Endothelial cell of umbilical vein (primary cell): ENCODE measurements at regions not wholly inside any gene's neighbourhood (a gene's known extent, or its start where the extent isn't known, plus 50 kb on each side); places are given as distances from the start of the nearest gene placed in this dataset.

Experiments used
- BruUV-seq: library from RNA; stranded (reverse); fragments of 400-500 nt; replicated peaks from 2 replicates; lab custom pipeline; 2021; lab: Mats Ljungman, UMichigan
- CTCF ChIA-PET: fragments of 300-600, 350-600 bp; sonication (Branson Sonifier 250); formaldehyde crosslinking; loops from one replicate; lab custom pipeline; 2021; ENCODE audit warnings: antibody characterized with exemption, inconsistent platforms; lab: Charles Lee
- POLR2A ChIA-PET: fragments of 300-600, 350-600 bp; sonication (Branson Sonifier 250); formaldehyde crosslinking; loops from one replicate; lab custom pipeline; 2021; ENCODE audit warnings: antibody characterized with exemption, inconsistent platforms; lab: Charles Lee
- DNase-seq: peaks from one replicate; pipeline ENCODE4 v3.0.0-alpha.2; 2011; ENCODE audit warnings: low read depth, low spot score
- FAIRE-seq: peaks from 2 replicates; lab custom pipeline; 2011; peaks lifted over from hg19 to GRCh38; lab: Jason Lieb, UNC
- H2AFZ ChIP-seq: 2 replicates; pipeline ENCODE4 v1.6.0; 2012; ENCODE audit warnings: low read depth, low read length, control low read depth, inconsistent platforms
- H3K27ac ChIP-seq: 2 replicates; pipeline ENCODE4 v1.5.1; 2011; ENCODE audit warnings: low read depth, mild to moderate bottlenecking, control low read depth, low read length, moderate library complexity; ENCODE audit not compliant: insufficient read depth
- H3K27me3 ChIP-seq, 2 experiments: 2 replicates each; pipeline versions ENCODE4 v1.6.0 to v1.6.1; 2011; ENCODE audit warnings: low read length in 2 of 2, mixed read lengths in 1 of 2; ENCODE audit not compliant: control insufficient read depth in 2 of 2, insufficient read depth in 2 of 2
- H3K36me3 ChIP-seq, 2 experiments: 2 replicates in 1 of 2; 3 replicates in 1 of 2; pipeline ENCODE4 v1.5.1; 2011; ENCODE audit warnings: low read length in 2 of 2, mild to moderate bottlenecking in 1 of 2, moderate library complexity in 1 of 2; ENCODE audit not compliant: control insufficient read depth in 2 of 2, insufficient read depth in 2 of 2; ENCODE audit errors: extremely low read depth in 1 of 2
- H3K4me1 ChIP-seq: 3 replicates; pipeline ENCODE4 v1.5.1; 2011; ENCODE audit warnings: mild to moderate bottlenecking, low read length; ENCODE audit not compliant: control insufficient read depth, insufficient read depth; ENCODE audit errors: extremely low read depth
- H3K4me2 ChIP-seq: 2 replicates; pipeline ENCODE4 v1.6.1; 2011; ENCODE audit warnings: low read length, control low read depth, mixed read lengths; ENCODE audit not compliant: insufficient read depth
- H3K4me3 ChIP-seq, 3 experiments: fragments of 200-600 bp in 1 of 3; sonication (generic), shearing (Covaris generic) in 1 of 3; replicated peaks in 1 of 3; 2 replicates each; pipeline ENCODE4 v1.5.1; 2011 to 2016; ENCODE audit warnings: control low read depth in 3 of 3, low read length in 3 of 3, mild to moderate bottlenecking in 2 of 3, inconsistent platforms in 1 of 3, low read depth in 1 of 3, moderate library complexity in 1 of 3; ENCODE audit not compliant: insufficient read depth in 1 of 3
- H3K79me2 ChIP-seq: 2 replicates; pipeline ENCODE4 v1.6.0; 2012; ENCODE audit warnings: low read length, inconsistent platforms; ENCODE audit not compliant: control insufficient read depth, insufficient read depth
- H3K9ac ChIP-seq: replicated peaks from 2 replicates; pipeline ENCODE3; 2011; ENCODE audit warnings: low read length, control low read depth; ENCODE audit not compliant: insufficient read depth; ENCODE audit errors: extremely low read depth
- H3K9me1 ChIP-seq: replicated peaks from 3 replicates; pipeline ENCODE4 v1.6.0; 2011; ENCODE audit warnings: mild to moderate bottlenecking, low read length; ENCODE audit not compliant: control insufficient read depth, insufficient read depth; ENCODE audit errors: extremely low read depth
- H3K9me3 ChIP-seq: replicated peaks from 2 replicates; pipeline ENCODE4 v1.5.1; 2012; ENCODE audit warnings: low read length, inconsistent platforms; ENCODE audit not compliant: control insufficient read depth, insufficient read depth
- H4K20me1 ChIP-seq: replicated peaks from 2 replicates; pipeline ENCODE3; 2011; ENCODE audit warnings: mild to moderate bottlenecking, low read length; ENCODE audit not compliant: control insufficient read depth, insufficient read depth; ENCODE audit errors: extremely low read depth
- CTCF ChIP-seq, 2 donors: IDR thresholded peaks; 1 replicate in 1 of 2; 2 replicates in 1 of 2; pipeline ENCODE4 v1.5.1; 2011; ENCODE audit warnings: low read length in 2 of 2, mild to moderate bottlenecking in 2 of 2, moderate library complexity in 2 of 2, control low read depth in 1 of 2, inconsistent platforms in 1 of 2, low read depth in 1 of 2; ENCODE audit not compliant: insufficient read depth in 1 of 2; ENCODE audit errors: extremely low read depth in 1 of 2
- EZH2 ChIP-seq: IDR thresholded peaks from 2 replicates; pipeline ENCODE4 v1.6.1; 2012; ENCODE audit warnings: borderline replicate concordance, low read depth, mild to moderate bottlenecking, moderate library complexity, low read length, inconsistent platforms; ENCODE audit not compliant: severe bottlenecking
- GATA2 ChIP-seq: IDR thresholded peaks from 2 replicates; pipeline ENCODE4 v1.7.0; 2011; ENCODE audit warnings: low read depth, mild to moderate bottlenecking, moderate library complexity, mixed read lengths, low read length; ENCODE audit not compliant: insufficient read length, insufficient read depth
- JUN ChIP-seq: IDR thresholded peaks from 2 replicates; pipeline ENCODE4 v1.6.1; 2011; ENCODE audit warnings: borderline replicate concordance, low read depth; ENCODE audit not compliant: insufficient read length, insufficient read depth
- MYC ChIP-seq: IDR thresholded peaks from one replicate; pipeline ENCODE4 v1.6.1; 2011; ENCODE audit warnings: mild to moderate bottlenecking, low read depth, low read length
- POLR2A ChIP-seq: IDR thresholded peaks from 2 replicates; pipeline ENCODE4 v1.6.1; 2012; ENCODE audit warnings: low read depth, mild to moderate bottlenecking, control low read depth, low read length
- POLR2AphosphoS5 ChIP-seq: IDR thresholded peaks from 2 replicates; pipeline ENCODE4 v1.6.1; 2012; ENCODE audit warnings: low read depth, mild to moderate bottlenecking, control low read depth, low read length, moderate library complexity; ENCODE audit not compliant: insufficient read depth
- dilution Hi-C: fragments of 300-500 bp; cut with MboI; formaldehyde crosslinking; loops from one replicate; pipeline ENCODE4 v1.15.0; 2019; ENCODE audit warnings: low sequenced_read_pairs; ENCODE audit not compliant: extremely low pct_ligation_motif_present
- intact Hi-C: fragments of 100-400 bp; cut with micrococcal nuclease; formaldehyde crosslinking; loops from one replicate; pipeline ENCODE4 v1.10.0; 2022

- no peaks in the 10 kb centered on the region for H3K36me3 ChIP-seq
- no peak for TF ChIP-seq JUN
- intact Hi-C loops (no loop called here), dilution Hi-C loops (no loop called here)
- H4K20me1 ChIP-seq, result no peaks in the 10 kb centered on the region
- BruUV-seq, result no TSS peak
- CTCF ChIA-PET, result no interaction called here
- H3K9me3 ChIP-seq, result no peaks in the 10 kb centered on the region
- H3K79me2 ChIP-seq, result no peaks in the 10 kb centered on the region
- no peak overlapping the region for H3K4me3 ChIP-seq
- no peak overlapping the region for H3K4me2 ChIP-seq
- H3K4me1 ChIP-seq, result no peaks in the 10 kb centered on the region
- H3K9ac ChIP-seq, result no peak overlapping the region
- no peaks in the 10 kb centered on the region for H3K27me3 ChIP-seq
- POLR2A ChIA-PET, result no interaction called here
- no peak overlapping the region for H3K27ac ChIP-seq
- no peaks in the 10 kb centered on the region for H3K9me1 ChIP-seq
- no peak for FAIRE-seq
- no peak overlapping the region for H2AFZ ChIP-seq
- no peak for DNase-seq
Measured at GRCh38 chr7:109950256-109950655, 1140.7 kb upstream of the LRRN3 start.

- ChIA-PET POLR2A (no interaction called here), CTCF (no interaction called here)
- Histone ChIP-seq H3K27me3 (no peaks in the 10 kb centered on the region), H3K36me3 (no peaks in the 10 kb centered on the region), H3K9ac (no peak overlapping the region), H2AFZ (no peak overlapping the region), H3K9me1 (no peaks in the 10 kb centered on the region), H3K79me2 (no peaks in the 10 kb centered on the region), H3K9me3 (no peaks in the 10 kb centered on the region), H3K27ac (no peak overlapping the region), H3K4me3 (no peak overlapping the region), H4K20me1 (no peaks in the 10 kb centered on the region), H3K4me2 (no peak overlapping the region), H3K4me1 (no peaks in the 10 kb centered on the region)
- no peak for DNase-seq
- dilution Hi-C loops (no loop called here), intact Hi-C loops (no loop called here)
- no TSS peak for BruUV-seq
- TF ChIP-seq MYC, result no peak
- no peak for TF ChIP-seq POLR2AphosphoS5
- no peak for TF ChIP-seq GATA2
- TF ChIP-seq JUN, result no peak
- no peak for TF ChIP-seq CTCF (IDR thresholded peaks at IDR 0.05; ENCODE audit: extremely low read depth in 1 of 2, insufficient read depth in 1 of 2, low read depth in 1 of 2, low read length in 2 of 2)
- TF ChIP-seq POLR2A, result no peak
- TF ChIP-seq EZH2, result no peak
- FAIRE-seq, result no peak
Measured at GRCh38 chr7:109950821-109951564, 1139.9 kb upstream of the LRRN3 start.
